Hematopoietic multipotent progenitor cell (in vitro differentiated cells): ENCODE measurements at regions not wholly inside any gene's neighbourhood (a gene's known extent, or its start where the extent isn't known, plus 50 kb on each side); places are given as distances from the start of the nearest gene placed in this dataset.
"Not testable (repeated sequence)": the region's sequence is repeated elsewhere in the genome, so short reads cannot be mapped to it uniquely, and the experiment has no call there.

Experiments
- DNase-seq, 3 donors: peaks; one replicate each; pipeline ENCODE4 v3.0.0-alpha.2; 2011 to 2015; ENCODE audit warnings: low read depth in 2 of 3, low spot score in 2 of 3

DNA sequence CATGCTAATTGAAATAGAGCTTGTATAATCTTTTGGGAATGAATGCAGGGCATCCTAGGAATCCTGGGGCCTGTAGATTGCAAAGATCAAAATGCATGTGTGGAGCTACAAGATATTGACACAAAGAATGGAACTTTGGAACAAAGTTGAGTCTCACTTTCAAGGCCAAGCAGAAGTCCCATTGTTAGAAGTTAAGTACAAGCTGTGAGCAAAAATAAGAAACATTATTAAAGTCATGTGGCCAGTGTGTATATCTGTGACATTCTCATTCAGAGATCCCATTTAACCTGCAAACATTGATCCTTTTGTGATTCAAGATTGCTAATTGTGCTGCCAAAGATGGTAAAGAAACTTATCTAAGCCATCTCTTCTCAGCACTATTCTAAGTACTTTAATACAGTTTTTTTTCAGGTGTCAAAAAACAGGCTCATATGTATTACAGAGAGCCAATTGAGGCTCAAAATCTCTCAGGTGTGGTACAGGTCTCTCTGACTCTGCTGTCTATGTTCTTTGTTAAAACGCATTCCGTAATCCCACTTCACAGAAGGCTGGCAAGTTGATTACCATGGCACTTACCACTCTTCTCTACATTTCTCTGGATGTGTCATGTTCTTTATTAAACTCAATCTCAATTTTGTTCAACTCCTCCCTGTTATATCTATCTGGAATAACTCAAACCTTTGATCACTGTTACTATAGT lies 704.4 kb upstream of the NEGR1 start:
- no peak for DNase-seq

DNA sequence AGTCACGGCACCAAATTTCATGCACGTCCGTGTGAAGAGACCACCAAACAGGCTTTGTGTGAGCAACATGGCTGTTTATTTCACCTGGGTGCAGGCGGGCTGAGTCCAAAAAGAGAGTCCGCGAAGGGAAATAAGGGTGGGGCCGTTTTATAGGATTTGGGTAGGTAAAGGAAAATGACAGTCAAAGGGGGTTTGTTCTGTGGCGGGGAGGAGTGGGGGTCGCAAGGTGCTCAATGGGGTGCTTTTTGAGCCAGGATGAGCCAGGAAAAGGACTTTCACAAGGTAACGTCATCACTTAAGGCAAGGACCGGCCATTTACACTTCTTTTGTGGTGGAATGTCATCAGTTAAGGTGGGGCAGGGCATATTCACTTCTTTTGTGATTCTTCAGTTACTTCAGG lies 702.7 kb upstream of the NEGR1 start:
- not testable (repeated sequence) for DNase-seq

DNA sequence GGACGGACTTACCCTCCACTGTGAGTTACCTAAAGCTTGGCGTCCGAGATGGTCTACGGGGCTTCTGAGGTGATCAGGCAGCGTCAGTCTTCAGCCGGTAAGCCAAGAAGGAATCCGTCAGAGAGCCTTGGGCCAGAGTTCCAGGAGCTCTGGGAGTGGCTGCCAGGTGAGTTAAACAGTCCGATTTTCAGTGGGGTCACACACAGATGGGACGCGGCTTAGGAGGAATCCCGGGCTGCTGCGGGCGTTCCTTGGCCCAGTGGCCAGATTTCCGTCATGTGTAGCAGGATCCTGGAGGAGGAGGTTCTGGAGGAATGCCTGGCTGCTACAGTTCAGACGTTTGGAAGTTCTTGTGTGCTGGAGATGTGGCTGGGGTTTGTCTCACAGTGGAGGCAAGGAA lies 700.7 kb upstream of the NEGR1 start:
- not testable (repeated sequence) for DNase-seq

DNA sequence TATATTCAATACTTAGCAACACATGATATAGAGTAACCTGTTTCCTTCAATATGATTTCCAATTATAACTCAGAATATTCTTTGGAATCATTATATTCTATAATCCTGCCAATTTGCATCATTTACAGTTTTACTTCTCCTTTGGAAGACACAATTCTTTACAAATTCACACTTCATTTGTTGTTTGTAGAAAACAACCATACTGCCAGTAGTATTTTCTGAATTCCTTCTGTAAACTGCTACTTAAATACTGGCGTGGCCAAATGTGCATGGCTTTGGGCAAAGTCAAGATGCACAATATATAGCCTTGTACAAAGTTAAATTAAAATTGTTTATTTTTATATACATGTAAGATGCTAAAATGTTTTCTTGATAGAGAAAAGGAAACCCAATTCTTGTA lies 687.1 kb upstream of the NEGR1 start:
- no peak for DNase-seq

DNA sequence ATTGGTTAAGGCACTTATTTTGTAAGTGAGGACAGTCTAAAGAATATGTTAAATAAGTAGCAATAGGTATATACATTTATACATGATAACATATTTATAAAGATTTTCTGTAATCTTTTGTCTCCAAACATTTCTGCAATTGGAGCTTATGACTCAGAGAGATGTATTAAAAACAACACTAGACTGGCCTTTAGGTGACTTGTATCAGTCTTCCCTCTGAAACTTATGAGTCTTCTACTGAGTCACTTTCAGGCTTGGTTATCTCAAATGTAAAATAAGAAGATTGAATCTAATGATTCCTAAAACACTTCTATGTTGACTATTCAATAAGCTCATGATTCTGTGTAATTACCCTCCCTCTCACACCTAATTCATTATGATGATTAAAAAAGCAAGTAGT lies 672.6 kb upstream of the NEGR1 start:
- DNase-seq: no peak

DNA sequence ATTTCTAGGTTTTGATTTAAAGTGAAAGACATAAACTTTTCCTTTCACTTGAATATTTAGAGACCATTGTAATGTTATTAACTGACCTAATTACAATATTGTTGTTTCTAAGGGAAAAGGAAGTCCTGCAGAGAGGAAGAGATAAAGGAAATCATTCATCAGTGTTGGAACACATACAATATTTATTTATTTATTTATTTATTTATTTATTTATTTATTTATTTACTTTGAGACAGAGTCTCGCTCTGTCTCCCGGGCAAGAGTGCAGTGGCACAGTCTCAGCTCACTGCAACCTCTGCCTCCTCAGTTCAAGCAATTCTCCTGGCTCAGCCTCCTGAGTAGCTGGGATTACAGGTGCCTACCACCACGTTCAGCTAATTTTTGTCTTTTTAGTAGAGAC lies 668.6 kb upstream of the NEGR1 start:
- not testable (repeated sequence) for DNase-seq

DNA sequence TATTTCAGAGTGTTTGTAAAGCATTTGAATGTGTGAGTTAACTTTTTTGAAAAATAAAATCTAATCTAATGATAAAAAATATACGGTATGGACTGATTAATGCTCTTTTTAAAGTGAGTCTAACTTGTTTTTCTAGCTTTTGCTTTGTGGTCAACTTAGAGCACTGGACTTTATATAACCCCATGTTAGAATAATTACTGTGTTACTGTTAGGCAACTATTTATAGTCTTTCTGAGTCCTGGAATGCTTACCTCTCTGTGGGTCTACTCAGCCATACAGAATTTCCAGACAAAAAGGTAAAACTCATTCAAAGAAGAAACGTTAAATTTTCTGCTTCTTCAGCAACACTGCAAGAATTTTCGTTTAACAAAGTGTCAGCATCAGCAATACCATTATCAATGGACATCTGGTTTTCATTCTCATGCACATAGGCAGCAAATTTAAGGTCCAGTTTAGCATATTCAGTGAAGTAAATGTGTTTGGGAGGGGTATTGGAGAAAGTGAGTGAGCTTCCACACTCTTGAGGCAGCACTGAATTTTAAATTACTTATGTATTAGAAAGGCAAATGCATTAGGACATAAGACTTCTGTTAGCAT lies 664.7 kb upstream of the NEGR1 start:
- DNase-seq: no peak

DNA sequence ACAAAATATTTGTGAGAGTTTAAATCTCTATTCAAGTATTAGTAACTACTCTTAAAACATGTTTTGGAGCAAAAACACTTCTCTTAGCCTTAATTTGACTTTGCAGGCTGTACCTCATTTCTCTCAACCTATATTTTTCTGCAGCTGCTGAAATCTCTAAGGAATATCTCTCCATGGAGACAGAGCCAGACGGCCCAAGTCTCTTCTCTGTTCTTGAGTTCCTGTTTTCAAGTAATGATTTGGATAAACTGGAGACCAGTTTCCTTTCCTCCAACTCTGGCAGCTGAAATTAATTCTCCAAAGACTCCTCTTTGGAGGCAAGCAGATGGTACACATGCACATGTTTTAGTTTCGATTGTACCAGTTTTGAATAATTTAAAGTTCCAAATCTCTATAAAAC lies 659.7 kb upstream of the NEGR1 start:
- no peak for DNase-seq

DNA sequence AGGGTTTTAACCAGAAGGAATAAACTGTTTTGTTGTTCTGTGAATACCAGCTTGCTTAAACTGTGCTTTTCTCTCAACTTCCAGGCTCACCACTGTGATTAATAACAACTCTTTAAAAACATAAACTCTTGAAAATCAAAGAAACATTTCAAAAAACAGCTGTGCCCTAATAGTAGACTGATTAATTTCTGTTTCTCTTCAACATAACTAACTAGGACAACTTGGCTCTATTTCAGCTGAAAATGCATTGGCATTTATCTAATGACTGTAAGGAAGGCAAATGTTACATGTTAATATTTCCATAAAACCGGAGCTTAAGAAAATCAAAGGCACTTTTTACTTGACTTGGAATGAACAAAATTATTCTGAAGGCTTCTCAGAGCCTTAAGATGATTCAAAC lies 656.1 kb upstream of the NEGR1 start:
- no peak for DNase-seq

DNA sequence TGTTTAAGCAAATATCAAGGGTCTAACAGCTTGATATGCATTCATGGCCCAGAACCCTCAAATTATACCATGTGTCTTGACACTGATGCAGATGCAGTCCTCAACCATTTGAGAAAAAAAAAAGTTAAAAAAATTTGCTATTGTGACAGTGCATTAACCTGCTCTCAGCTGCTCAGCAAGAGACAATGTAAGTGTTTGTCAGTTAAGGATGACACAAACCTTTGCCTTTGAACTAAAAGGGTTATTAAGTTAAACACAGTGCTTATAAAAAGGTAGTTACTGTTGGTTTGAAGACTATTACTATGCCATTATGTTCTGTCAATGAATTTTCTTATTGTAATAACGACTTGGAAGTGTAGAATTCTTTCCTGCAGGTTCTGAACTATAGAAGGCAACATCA lies 655.6 kb upstream of the NEGR1 start:
- DNase-seq: no peak

DNA sequence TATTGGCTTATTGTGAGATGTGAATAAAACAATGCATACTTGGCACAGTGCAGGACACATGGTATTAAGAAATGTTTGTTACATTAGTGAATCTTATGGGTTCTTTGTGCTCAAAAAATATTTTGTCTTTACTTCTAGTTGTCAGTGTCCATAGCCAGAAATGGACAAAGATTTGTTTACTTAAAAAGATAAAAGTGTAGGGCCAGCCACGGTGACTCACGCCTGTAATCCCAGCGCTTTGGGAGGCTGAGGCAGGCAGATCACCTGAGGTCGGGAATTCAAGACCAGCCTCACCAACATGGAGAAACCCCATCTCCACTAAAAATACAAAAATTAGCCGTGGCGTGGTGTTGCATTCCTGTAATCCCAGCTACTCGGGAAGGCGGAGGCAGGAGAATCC lies 654.6 kb upstream of the NEGR1 start:
- DNase-seq: no peak

DNA sequence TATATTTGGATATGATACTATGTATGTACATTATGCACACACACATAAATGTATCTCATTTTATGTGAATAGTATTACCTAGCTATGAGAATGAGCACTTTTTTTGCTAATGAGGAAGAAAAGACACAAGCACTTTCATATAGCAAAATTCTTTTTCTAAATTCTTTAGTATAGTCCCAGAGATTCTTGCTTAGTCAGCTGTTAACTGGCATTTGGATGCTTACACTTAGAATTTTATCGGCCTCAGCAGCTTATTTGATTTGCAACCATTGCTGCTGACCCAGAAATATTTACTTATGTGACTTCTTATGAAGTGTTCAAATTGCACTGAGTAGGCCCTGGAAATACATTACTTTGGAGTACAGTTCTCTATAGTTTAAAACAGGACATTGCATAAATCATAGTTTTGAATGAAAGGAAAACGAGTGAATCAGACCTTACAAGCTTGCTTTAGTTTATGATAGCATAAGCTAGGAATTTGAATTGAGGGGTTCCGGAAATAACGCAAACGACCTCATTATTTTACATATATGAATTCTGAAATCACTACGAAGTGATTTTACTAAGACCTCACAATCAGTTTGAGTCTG lies 653.9 kb upstream of the NEGR1 start:
- no peak for DNase-seq

DNA sequence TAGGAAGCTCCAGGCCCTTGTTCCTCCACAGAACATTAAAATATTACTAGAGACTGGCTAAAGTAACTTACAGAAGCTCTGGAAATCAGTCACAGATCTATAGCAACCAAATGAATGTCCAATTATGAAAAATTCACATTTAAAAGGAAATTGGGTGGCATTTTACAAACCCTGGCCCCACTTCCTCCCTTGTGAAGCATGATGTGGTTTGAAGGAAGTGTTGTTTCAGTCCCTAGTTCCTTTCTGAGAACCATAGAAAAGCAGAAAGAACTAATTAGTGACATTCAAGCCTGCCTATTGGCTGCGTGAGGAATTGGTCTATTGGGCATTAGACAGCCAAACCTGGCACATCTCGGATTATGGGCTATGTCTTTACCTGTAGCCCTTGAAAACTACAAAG lies 649.7 kb upstream of the NEGR1 start:
- DNase-seq: no peak

DNA sequence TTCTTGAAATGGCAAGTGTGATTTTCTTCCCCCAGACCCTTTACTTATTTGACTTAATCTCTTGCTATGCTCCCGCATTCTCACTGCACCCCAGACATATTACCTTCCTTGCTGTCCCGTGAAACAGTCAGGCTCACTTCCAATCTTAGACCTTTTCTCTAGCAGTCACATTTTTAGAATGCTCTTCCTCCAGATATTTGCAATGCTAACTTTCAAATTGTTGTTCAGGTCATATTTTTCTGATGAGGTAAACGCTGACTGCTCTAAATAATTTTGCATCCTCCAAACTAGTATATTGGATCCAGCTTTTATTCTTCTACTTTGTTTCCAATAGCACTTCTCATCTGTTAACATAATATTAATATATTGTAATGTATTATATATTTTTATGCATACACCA lies 648.2 kb upstream of the NEGR1 start:
- DNase-seq: no peak

DNA sequence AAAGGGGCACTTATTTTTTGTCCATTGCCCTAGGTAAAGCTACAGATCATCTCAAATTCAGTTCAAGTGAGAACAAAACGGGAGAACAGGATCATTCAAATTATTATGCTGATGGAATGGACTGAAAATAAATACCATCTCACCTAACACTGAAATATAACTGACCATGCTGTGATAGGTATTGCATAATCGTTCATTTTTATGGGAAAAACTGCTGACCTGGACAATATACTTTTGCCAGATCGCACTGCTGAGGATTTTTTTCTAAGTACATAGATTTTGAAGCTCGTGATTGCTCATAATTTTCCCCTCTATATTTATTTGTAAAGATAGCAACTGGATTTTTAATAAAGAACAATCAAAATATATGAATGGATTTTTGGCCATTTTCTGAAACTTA lies 636.6 kb upstream of the NEGR1 start:
- DNase-seq: no peak

DNA sequence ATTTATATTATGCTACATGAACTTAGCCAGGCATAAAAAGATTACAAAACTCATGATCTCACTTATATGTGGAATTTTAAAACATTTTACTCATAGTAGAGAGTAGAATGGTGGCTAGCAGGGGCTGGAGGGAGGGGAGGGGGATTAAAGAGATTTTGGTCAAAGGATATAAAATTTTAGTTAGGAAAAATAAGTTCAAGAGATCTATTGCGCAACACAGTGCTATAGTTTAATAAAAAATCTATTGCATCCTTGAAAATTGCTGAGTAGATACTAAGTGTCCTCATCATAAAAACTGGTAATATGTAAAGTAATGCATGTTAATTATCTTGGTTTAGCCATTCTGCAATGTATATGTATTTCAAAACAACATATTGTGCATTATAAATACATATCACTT lies 635.6 kb upstream of the NEGR1 start:
- no peak for DNase-seq

DNA sequence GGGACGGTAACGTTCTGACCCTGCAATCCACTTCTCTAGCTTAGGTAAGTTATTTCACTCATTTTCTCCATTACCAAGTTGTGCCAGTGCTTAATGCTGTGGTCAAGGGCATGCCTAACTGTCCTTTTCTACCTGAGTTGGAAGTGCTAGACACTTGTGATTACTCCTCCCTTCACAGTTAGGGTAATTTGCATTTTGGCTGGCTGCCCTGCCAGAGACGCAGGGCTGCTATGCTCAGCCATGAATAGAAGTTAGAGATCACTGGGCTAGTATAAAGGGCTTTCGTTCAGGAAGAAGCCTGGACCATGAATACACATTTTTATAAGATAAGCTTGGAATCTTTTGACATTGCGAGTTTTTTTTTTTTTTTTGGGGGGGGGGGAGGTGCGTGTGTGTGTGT lies 633.2 kb upstream of the NEGR1 start:
- DNase-seq: no peak

DNA sequence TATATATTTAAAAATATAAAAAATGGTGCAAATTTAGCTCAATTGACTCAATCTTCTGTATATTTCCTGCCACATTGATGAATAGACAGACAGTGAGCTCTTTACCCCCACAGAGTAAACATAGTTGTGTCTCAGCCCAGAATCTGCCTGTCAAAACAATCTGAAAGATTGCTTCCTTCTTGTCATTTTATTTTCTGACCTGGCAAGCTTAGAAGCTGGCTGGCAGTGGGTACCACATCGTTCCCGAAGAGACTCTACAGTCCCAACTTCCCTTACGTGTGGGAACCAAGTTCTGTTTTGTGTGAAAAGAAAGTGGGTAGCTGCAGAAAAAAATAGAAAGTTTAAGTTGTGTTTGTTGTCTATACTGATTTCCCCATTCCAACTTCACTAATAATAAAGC lies 629.3 kb upstream of the NEGR1 start:
- DNase-seq: no peak

DNA sequence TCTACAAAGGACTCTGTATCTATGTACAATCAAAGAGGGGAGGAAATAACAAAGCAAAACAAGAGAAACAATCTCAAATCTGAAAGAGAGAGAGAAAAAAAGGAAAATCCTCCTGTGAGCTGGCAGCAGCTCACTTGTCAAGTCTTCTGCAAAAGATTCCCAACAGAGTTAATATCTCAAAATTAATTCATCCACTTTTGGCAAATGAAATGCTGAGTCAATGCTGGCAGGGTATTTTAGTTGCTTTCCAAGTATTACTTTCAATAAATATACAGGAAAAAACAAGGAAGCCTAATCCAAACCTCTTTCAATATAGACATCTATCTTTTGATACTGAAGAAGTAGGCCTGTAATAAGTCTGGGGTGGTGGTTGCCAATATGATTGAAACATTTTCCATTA lies 613.9 kb upstream of the NEGR1 start:
- no peak for DNase-seq

DNA sequence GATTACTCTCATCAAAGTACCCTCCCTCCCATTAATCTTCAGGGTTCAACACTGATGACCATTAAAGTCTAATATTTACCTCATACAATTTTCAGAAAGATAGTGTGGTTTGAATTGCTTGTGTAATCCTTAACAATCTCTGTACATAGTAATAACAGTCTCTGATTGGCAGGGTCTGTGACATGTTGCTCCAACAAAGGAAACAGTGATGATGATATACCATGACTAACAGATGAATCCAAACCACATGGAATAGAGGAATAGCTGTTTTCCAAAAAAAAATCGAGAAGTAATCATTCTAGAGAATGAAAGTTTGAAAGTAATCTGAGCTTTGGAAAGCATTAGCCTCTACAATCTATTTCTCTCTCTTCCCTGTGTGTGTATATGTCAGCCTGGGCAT lies 610.1 kb upstream of the NEGR1 start:
- no peak for DNase-seq

DNA sequence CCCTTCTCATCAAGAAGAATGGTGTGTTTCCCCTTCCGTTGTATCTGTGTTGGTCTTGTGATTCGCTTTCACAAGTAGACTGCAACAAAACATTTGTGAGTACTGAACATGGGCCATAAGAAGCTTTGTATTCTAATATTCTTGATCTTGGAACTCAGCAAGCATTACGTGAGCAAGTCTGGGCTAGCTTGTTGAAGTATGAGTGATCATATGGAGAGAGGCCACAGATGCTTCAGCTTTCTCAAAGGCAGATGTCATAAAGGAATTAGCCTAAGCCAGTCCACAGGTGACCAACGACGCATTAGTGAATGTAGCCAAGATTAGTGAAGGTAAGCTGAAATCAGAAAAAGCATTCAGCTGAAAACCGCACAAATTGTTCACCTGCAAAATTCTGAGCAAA lies 609.6 kb upstream of the NEGR1 start:
- DNase-seq: no peak

DNA sequence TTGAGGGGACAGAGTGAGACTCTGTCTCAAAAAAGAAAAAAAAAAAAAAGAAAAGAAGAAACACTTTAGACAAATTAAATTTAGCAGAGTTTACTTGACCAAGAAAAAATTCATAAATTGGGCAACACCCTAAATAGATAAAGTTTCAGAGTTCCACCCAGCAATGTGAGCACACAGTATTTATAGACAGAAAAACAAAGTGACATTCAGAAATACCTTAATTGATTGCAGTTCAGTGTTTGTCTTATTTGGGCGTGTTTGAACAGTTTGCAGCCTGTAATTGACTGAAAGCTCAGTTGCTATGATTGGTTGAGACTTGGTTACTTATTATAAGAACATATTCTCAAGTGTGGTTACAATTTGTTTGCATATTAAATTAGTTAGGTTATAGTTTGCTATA lies 603.5 kb upstream of the NEGR1 start:
- no peak for DNase-seq

DNA sequence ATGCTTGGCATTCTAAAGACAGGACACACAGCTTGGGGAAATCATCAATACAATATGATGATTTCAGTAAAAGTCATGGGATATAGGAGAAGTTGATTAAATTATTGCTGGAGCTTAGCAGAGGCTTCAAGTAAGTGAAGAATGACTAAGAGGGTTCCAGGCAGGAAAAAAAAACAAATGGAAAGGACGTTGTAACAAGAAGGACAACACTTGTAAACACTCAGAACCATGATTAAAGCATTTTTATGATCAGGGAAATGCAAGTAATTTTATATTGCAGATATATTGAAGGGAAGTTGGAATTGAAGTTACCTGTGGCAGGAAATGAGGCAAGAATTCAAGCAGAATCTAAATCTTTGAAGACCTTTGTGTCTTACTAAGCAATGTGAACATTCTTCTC lies 602.7 kb upstream of the NEGR1 start:
- no peak for DNase-seq
